PFSK-1 (cell line): ENCODE measurements at regions not wholly inside any gene's neighbourhood (a gene's known extent, or its start where the extent isn't known, plus 50 kb on each side); places are given as distances from the start of the nearest gene placed in this dataset.

Experiments used
- POLR2AphosphoS5 ChIP-seq: IDR thresholded peaks from 2 replicates; pipeline ENCODE4 v1.6.1; 2012; ENCODE audit warnings: low read depth, mild to moderate bottlenecking, control low read depth, low read length, moderate library complexity
- SIN3A ChIP-seq: IDR thresholded peaks from 2 replicates; pipeline ENCODE4 v1.6.1; 2012; ENCODE audit warnings: mild to moderate bottlenecking, low read length, moderate library complexity, borderline replicate concordance; ENCODE audit not compliant: insufficient read depth
- TAF1 ChIP-seq: IDR thresholded peaks from 2 replicates; pipeline ENCODE4 v1.6.1; 2012; ENCODE audit warnings: low read length, control low read depth, borderline replicate concordance; ENCODE audit not compliant: insufficient read depth

DNA sequence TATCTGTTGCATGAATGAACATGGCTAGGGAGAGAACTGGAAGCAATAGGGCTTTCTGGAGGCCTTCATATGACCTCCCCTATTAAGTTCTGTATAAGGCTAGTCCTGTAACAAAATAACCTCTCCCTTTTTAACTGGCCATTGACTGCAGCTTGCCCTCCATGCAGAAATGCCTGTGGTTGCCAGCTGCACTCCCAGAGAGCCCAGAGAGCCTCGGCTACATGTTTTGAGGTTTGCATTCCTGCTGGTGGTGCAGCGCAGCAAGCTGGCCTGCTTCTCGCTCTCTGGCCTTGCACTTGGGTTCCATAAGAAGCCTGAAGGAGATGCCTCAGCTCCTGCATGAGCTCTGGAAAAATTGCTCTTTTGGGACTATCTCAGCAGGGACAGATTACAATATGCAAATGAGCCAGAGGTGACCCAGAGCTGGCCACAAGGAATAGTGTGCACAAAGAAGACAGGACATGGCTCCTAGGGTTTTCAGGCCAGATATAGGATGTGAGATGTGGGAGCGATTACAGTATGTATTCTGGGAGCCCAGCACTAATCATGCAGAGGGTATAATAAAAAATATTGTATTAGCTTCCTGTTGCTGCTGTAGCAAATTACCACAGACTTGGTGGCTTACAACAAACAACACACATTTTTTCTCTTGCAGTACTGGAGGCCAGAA, 186.7 kb downstream of the INSIG2 start:
- TF ChIP-seq POLR2AphosphoS5, result no peak
- no peak for TF ChIP-seq TAF1
- TF ChIP-seq SIN3A, result no peak
